ENCODE measurements at regions not wholly inside any gene's neighbourhood (a gene's known extent, or its start where the extent isn't known, plus 50 kb on each side); places are given as distances from the start of the nearest gene placed in this dataset.

GRCh38 chr1:185537596-185537995, 196.6 kb upstream of the HMCN1 start:
- DNase-seq (ENCODE audit: low read depth in 4 of 6, low spot score in 6 of 6) = no peak
- H3K36me3 ChIP-seq (ENCODE audit: control insufficient read depth, insufficient read depth, low read length) = no peaks in the 10 kb centered on the region
- no peaks in the 10 kb centered on the region for H3K27me3 ChIP-seq (ENCODE audit: control insufficient read depth, insufficient read depth, low read length)
- H3K4me3 ChIP-seq (ENCODE audit: low read depth, low read length) = no peak overlapping the region
- WGBS (ENCODE audit: insufficient coverage) = no CpG with 5 or more reads among the region's 2 CpGs
- no peaks in the 10 kb centered on the region for H3K9me3 ChIP-seq (ENCODE audit: control insufficient read depth, insufficient read depth, low read length)
- no peak overlapping the region for H3K27ac ChIP-seq (ENCODE audit: low read depth, low read length)
- H3K4me1 ChIP-seq (ENCODE audit: control insufficient read depth, insufficient read depth, low read length) = no peaks in the 10 kb centered on the region

GRCh38 chr1:185536165-185536920, 197.8 kb upstream of the HMCN1 start:
- no peaks in the 10 kb centered on the region for H3K36me3 ChIP-seq (ENCODE audit: control insufficient read depth, insufficient read depth, low read length)
- H3K4me1 ChIP-seq (ENCODE audit: control insufficient read depth, insufficient read depth, low read length) = no peaks in the 10 kb centered on the region
- no peak for DNase-seq (ENCODE audit: low read depth in 4 of 6, low spot score in 6 of 6)
- no CpG with 5 or more reads among the region's 3 CpGs for WGBS (ENCODE audit: insufficient coverage)
- H3K4me3 ChIP-seq (ENCODE audit: low read depth, low read length) = no peak overlapping the region
- no peak overlapping the region for H3K27ac ChIP-seq (ENCODE audit: low read depth, low read length)
- no peaks in the 10 kb centered on the region for H3K9me3 ChIP-seq (ENCODE audit: control insufficient read depth, insufficient read depth, low read length)
- H3K27me3 ChIP-seq (ENCODE audit: control insufficient read depth, insufficient read depth, low read length) = no peaks in the 10 kb centered on the region

DNA sequence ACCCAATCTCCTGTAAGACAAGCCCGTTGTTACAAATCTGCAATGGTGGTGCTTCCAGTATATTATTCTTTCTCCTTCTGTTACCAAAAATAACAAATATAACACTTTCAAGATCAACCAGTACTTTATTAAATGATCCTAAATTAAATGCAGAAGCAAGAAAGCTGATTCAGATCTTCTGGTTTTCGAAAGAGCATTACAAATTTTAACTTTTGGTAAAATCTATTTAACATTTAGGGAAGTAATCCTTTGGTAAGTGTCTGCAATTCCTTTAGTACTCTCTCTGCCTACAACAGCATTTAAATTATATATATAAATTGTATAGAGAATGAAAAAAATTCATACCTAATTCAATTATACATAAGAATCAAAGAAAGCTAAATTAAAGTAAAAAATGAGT, 198.6 kb upstream of the HMCN1 start:
- Histone ChIP-seq H3K27me3 (ENCODE audit: control insufficient read depth, insufficient read depth, low read length) (no peaks in the 10 kb centered on the region), H3K9me3 (ENCODE audit: control insufficient read depth, insufficient read depth, low read length) (no peaks in the 10 kb centered on the region), H3K4me1 (ENCODE audit: control insufficient read depth, insufficient read depth, low read length) (no peaks in the 10 kb centered on the region), H3K27ac (ENCODE audit: low read depth, low read length) (no peak overlapping the region), H3K36me3 (ENCODE audit: control insufficient read depth, insufficient read depth, low read length) (no peaks in the 10 kb centered on the region), H3K4me3 (ENCODE audit: low read depth, low read length) (no peak overlapping the region)
- WGBS (ENCODE audit: insufficient coverage) = no CpG with 5 or more reads among the region's 2 CpGs
- DNase-seq (ENCODE audit: low read depth in 4 of 6, low spot score in 6 of 6) = no peak

DNA sequence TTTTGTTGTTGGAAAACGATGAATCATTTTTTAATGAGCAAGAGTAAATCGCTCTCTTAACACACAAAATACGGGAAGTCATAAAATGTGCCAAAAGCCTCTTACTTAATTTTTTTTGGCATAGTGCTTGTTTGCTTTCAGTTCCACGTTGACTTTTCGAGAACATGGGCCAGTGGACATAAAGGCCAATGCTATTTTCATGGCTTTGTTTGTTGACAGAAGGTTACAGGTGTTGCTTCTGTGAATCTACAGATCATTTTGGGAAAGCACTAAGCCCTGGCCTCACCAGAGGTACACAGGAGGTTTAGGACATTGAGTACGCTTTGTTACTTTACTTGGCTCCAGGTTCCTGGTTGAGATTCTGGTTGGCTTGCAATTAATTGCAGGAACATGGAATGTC, 199.4 kb upstream of the HMCN1 start:
- Histone ChIP-seq H3K4me3 (ENCODE audit: low read depth, low read length) (no peak overlapping the region), H3K27me3 (ENCODE audit: control insufficient read depth, insufficient read depth, low read length) (no peaks in the 10 kb centered on the region), H3K4me1 (ENCODE audit: control insufficient read depth, insufficient read depth, low read length) (no peaks in the 10 kb centered on the region), H3K36me3 (ENCODE audit: control insufficient read depth, insufficient read depth, low read length) (no peaks in the 10 kb centered on the region), H3K9me3 (ENCODE audit: control insufficient read depth, insufficient read depth, low read length) (no peaks in the 10 kb centered on the region), H3K27ac (ENCODE audit: low read depth, low read length) (no peak overlapping the region)
- 41% methylated on average over 2 of the region's 6 CpGs for WGBS (ENCODE audit: insufficient coverage)
- DNase-seq (ENCODE audit: low read depth in 4 of 6, low spot score in 6 of 6) = no peak

DNA sequence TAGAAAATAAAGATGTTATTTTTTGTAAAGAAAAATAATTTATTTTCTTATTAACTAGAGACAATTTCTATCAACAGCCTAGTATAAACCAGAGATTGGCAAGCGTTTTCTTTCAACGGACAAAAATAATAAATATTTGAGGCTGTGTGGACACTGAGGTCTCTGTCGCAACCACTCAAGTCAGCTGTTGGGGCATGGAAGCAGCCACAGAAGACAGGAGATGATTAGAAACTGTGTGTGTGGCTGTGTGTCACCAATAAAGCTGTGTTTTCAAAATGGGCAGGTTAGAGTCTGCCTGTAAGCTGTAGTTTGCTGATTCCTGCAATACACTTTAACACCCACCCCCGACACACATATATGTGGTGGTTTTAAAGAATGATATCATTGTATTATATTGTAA, 200.6 kb upstream of the HMCN1 start:
- no peak overlapping the region for H3K27ac ChIP-seq (ENCODE audit: low read depth, low read length)
- H3K9me3 ChIP-seq (ENCODE audit: control insufficient read depth, insufficient read depth, low read length) = no peaks in the 10 kb centered on the region
- no peaks in the 10 kb centered on the region for H3K36me3 ChIP-seq (ENCODE audit: control insufficient read depth, insufficient read depth, low read length)
- DNase-seq (ENCODE audit: low read depth in 4 of 6, low spot score in 6 of 6) = no peak
- no peaks in the 10 kb centered on the region for H3K4me1 ChIP-seq (ENCODE audit: control insufficient read depth, insufficient read depth, low read length)
- no peak overlapping the region for H3K4me3 ChIP-seq (ENCODE audit: low read depth, low read length)
- no peaks in the 10 kb centered on the region for H3K27me3 ChIP-seq (ENCODE audit: control insufficient read depth, insufficient read depth, low read length)
- 100% methylated on average over 2 of the region's 4 CpGs for WGBS (ENCODE audit: insufficient coverage)

DNA sequence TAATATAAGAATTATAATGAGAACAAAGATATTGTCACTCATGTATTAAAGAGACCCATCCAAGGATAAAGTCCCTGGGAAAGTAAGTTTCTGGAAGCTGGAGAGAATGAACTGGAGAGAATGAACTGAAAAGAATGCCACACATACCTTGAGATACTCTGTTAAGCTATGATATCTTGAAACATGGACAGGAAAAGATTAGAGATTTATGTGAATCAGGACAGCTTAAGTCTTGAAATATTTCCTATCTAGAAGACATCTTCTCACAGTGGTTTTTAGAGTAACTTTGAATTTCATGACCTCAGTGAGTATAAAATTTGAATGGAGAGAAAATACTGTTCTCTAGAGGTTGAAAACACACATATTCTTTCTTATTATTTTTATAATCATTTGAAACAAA, 201.3 kb upstream of the HMCN1 start:
- Histone ChIP-seq H3K36me3 (ENCODE audit: control insufficient read depth, insufficient read depth, low read length) (no peaks in the 10 kb centered on the region), H3K4me3 (ENCODE audit: low read depth, low read length) (no peak overlapping the region), H3K27ac (ENCODE audit: low read depth, low read length) (no peak overlapping the region), H3K9me3 (ENCODE audit: control insufficient read depth, insufficient read depth, low read length) (no peaks in the 10 kb centered on the region), H3K4me1 (ENCODE audit: control insufficient read depth, insufficient read depth, low read length) (no peaks in the 10 kb centered on the region), H3K27me3 (ENCODE audit: control insufficient read depth, insufficient read depth, low read length) (no peaks in the 10 kb centered on the region)
- no peak for DNase-seq (ENCODE audit: low read depth in 4 of 6, low spot score in 6 of 6)

- Histone ChIP-seq H3K4me3 (ENCODE audit: low read depth, low read length) (no peak overlapping the region), H3K4me1 (ENCODE audit: control insufficient read depth, insufficient read depth, low read length) (no peaks in the 10 kb centered on the region), H3K27me3 (ENCODE audit: control insufficient read depth, insufficient read depth, low read length) (no peaks in the 10 kb centered on the region), H3K36me3 (ENCODE audit: control insufficient read depth, insufficient read depth, low read length) (no peaks in the 10 kb centered on the region), H3K9me3 (ENCODE audit: control insufficient read depth, insufficient read depth, low read length) (no peaks in the 10 kb centered on the region), H3K27ac (ENCODE audit: low read depth, low read length) (no peak overlapping the region)
- 75% methylated on average over 3 of the region's 4 CpGs for WGBS (ENCODE audit: insufficient coverage)
- no peak for DNase-seq (ENCODE audit: low read depth in 4 of 6, low spot score in 6 of 6)
These were observed 202.4 kb upstream of the HMCN1 start for GRCh38 chr1:185531838-185532237.

DNA sequence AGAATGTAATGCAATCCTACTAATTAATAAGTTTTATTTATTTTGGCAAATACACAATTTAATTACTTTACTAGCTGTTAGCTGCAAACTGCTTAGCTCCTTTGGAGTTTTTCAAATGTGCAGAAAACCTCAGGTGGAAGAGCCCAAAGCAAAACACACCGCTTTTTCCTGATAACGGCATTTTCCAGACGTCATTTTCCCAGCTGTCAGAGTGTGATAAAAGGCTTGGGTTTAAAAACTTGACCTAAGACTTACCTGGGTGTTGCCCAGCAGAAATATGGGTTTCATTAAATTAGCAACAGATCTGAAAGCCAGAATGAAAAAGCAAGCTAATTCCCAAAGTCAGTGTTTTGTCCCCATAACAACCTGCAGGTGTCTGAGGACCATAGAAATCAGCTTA, 204.0 kb upstream of the HMCN1 start:
- no peak overlapping the region for H3K27ac ChIP-seq (ENCODE audit: low read depth, low read length)
- DNase-seq (ENCODE audit: low read depth in 4 of 6, low spot score in 6 of 6) = no peak
- no peaks in the 10 kb centered on the region for H3K4me1 ChIP-seq (ENCODE audit: control insufficient read depth, insufficient read depth, low read length)
- no peak overlapping the region for H3K4me3 ChIP-seq (ENCODE audit: low read depth, low read length)
- no peaks in the 10 kb centered on the region for H3K9me3 ChIP-seq (ENCODE audit: control insufficient read depth, insufficient read depth, low read length)
- H3K27me3 ChIP-seq (ENCODE audit: control insufficient read depth, insufficient read depth, low read length) = no peaks in the 10 kb centered on the region
- no peaks in the 10 kb centered on the region for H3K36me3 ChIP-seq (ENCODE audit: control insufficient read depth, insufficient read depth, low read length)
- WGBS (ENCODE audit: insufficient coverage) = 80% methylated on average over 2 of the region's 3 CpGs

DNA sequence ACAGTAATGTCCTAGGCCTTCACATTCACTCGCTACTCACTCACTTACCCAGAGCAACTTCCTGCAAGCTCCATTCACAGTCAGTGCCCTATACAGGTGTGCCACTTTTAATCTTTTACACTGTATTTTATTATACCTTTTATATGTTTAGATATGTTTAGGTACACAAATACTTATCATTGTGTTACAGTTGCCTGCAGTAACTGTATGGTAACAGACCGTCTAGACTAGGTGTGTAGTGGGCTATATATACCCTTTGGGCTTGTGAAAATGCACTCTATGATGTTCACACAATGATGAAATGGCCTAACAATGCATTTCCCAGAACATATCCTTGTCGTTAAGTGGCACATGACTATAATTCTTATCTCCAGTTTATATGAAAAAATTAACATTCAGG, 204.5 kb upstream of the HMCN1 start:
- no peak for DNase-seq (ENCODE audit: low read depth in 4 of 6, low spot score in 6 of 6)
- WGBS (ENCODE audit: insufficient coverage) = no CpG with 5 or more reads among the region's 3 CpGs
- no peak overlapping the region for H3K4me3 ChIP-seq (ENCODE audit: low read depth, low read length)
- H3K27ac ChIP-seq (ENCODE audit: low read depth, low read length) = no peak overlapping the region
- no peaks in the 10 kb centered on the region for H3K9me3 ChIP-seq (ENCODE audit: control insufficient read depth, insufficient read depth, low read length)
- H3K4me1 ChIP-seq (ENCODE audit: control insufficient read depth, insufficient read depth, low read length) = no peaks in the 10 kb centered on the region
- no peaks in the 10 kb centered on the region for H3K27me3 ChIP-seq (ENCODE audit: control insufficient read depth, insufficient read depth, low read length)
- H3K36me3 ChIP-seq (ENCODE audit: control insufficient read depth, insufficient read depth, low read length) = no peaks in the 10 kb centered on the region

DNA sequence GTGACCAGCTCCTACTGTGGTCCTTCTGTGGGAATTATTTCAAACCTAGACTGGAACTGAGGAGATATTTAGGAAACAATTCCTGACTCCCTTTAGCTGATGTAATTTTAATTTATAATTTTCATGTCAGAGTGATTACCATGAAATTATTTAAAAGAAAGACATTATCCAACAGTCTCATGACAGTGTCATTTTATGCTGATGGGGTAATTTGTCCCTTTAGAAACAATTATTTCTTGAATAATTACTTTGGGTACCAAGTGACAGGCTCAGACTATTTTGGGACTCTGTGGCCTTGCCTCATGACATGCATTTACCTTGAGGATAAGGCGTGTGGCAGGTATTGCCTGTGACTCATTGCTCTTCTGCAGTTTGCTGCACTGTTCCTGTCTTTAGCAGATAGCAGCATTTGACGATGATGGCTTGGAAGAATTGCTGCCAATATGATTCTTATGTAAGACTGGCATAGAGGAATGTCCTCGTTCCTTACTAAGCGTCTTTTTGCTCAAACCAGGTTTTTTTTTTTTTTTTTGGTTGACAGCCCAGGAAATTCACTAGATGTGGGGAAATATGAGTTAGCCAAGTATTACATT, 206.0 kb upstream of the HMCN1 start:
- Histone ChIP-seq H3K27me3 (ENCODE audit: control insufficient read depth, insufficient read depth, low read length) (no peaks in the 10 kb centered on the region), H3K4me3 (ENCODE audit: low read depth, low read length) (no peak overlapping the region), H3K9me3 (ENCODE audit: control insufficient read depth, insufficient read depth, low read length) (no peaks in the 10 kb centered on the region), H3K36me3 (ENCODE audit: control insufficient read depth, insufficient read depth, low read length) (no peaks in the 10 kb centered on the region), H3K4me1 (ENCODE audit: control insufficient read depth, insufficient read depth, low read length) (no peaks in the 10 kb centered on the region), H3K27ac (ENCODE audit: low read depth, low read length) (no peak overlapping the region)
- 100% methylated on average over 2 of the region's 4 CpGs for WGBS (ENCODE audit: insufficient coverage)
- peak in 2 of 6 donors; percentile 19 to 40 for DNase-seq (ENCODE audit: low read depth in 4 of 6, low spot score in 6 of 6)

Measured in spinal cord (tissue), 9 donors.